HG03521 (cell line): ENCODE measurements at regions not wholly inside any gene's neighbourhood (a gene's known extent, or its start where the extent isn't known, plus 50 kb on each side); places are given as distances from the start of the nearest gene placed in this dataset.
A peak's percentile ranks its signal among the peaks of the same experiment; 100 is the strongest.
"Not testable (repeated sequence)": the region's sequence is repeated elsewhere in the genome, so short reads cannot be mapped to it uniquely, and the experiment has no call there.

Source experiments
- ATAC-seq: cut with Tn5 transposase; IDR thresholded peaks from one replicate; pipeline ENCODE4 v1.9.1; 2021; ENCODE audit warnings: mild to moderate bottlenecking, moderate library complexity; ENCODE audit not compliant: unreplicated experiment

DNA sequence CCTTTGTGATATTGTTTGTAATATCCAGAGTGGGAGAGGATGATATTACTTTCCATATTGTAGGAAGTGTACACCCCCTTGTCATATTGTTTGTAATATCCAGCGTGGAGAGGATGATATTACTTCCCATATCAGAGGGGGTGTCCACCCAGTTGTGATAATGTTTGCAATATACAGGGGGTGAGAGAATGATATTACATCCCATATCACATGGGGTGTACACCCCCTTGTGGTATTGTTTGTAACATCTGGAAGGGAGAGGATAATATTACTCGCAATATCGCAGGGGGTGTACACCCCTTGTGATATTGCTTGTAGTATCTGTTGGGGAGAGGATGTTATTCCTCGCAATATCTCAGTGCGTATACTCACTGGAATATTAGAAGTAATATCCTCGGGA lies 61.5 kb downstream of the PRSS23 start:
- ATAC-seq = no peak

DNA sequence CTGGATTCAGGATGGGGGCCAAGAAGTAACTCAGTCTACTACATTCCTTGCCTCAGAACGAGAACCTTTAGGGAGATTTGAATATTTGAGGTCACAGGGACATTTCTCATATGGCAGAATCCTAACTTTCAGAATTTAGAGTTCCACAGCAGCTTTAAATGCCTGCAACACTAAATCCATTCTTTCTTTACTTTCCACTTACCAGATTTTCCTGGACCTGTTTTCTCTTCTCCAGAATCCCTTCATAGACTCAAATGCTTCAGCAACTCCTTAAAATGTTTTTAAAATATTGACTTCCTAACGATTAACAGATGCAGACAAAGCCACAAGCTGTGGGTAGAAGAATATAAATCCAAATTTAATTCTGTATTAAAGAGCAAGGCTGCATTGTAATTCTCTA lies 63.1 kb downstream of the PRSS23 start:
- ATAC-seq = no peak

DNA sequence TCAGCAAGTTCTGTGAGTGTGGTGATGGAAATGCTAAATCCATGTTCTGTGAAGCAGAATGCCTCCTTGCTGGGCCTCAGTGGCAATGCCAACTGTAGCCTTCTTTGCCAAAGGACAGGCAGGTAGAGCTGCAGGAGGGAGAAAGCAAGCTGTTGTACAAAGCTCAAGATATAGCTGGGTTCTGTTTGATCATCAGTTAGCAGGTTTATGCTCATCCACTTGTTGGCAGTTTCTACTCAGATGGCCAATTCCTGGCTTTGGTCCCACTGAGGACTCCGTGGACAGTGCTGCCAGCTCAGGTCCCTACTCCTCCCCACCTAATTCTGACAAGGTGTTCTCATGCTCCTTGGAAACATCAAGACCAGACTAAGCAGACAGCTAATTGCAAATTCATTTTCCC lies 65.1 kb downstream of the PRSS23 start:
- ATAC-seq = no peak

DNA sequence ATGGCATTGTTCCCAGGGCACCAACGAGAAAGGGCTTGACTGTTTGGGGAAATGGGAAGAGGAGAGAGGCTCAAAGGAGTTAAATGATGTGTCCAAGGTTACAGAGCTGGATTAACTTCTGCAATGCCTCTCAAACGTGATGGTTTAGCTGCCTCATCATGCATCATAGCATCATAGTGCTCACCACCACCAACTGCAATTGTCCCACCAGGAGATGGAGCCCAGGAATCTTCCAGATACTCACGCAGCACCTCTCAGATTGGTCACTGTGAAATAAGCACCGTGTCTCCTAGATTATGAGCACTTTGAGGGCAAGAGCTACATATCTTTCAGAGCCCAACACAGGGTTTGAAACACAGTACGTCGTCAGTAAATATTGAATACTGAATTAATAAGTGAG lies 69.2 kb downstream of the PRSS23 start:
- ATAC-seq = no peak

DNA sequence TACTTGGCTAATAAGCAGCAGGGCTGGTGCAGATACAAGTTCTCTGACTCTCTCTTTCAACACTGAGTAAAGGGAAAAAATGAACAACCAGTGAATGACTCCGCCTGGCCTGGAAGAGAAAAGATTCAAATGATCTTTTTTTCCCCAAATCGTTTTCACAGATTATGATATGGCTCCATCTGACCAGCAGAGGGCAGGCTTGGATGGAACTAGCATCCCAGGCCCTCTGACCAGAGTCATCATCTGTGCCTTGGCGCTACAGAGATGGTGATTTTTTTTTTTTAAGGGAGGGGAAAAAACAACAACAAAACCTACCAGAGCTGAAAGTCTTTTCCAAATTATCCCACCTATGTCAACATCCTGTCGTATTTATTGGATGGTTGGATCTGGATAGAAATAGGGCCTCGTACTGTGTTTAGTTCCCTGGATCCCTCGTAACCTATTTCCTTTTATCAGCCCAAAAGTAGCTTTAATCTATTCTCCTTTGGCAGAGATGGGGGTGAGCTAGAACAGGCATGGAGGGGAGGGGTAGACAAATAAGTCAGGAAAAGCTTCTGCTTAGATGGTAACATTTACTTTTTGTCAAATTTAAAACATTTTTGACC lies 69.7 kb downstream of the PRSS23 start:
- ATAC-seq = peak; percentile 64

DNA sequence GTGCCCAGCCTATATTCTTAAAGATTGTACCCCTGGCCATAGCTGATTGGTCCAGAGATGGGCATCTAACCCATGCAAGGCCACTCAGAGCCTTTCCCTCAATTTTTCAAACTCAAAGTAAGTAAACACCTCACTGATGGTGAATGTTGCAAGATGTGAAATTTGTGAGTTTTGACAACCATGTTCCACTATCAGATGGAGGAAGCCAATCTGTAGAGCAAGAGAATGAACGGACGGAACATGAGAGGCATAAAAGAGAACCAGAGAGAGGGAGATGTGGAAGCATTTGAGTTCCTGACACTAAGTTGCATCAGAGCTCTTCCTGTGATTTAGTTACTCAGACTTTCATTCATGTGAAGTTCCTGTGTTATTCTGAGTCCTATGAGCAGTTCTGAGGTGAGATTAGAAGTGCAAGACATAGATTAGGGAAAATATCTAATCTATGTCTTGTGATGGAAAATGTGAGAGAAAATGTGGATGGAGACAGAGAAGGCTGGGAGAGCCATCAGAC lies 73.3 kb downstream of the PRSS23 start:
- ATAC-seq = no peak

DNA sequence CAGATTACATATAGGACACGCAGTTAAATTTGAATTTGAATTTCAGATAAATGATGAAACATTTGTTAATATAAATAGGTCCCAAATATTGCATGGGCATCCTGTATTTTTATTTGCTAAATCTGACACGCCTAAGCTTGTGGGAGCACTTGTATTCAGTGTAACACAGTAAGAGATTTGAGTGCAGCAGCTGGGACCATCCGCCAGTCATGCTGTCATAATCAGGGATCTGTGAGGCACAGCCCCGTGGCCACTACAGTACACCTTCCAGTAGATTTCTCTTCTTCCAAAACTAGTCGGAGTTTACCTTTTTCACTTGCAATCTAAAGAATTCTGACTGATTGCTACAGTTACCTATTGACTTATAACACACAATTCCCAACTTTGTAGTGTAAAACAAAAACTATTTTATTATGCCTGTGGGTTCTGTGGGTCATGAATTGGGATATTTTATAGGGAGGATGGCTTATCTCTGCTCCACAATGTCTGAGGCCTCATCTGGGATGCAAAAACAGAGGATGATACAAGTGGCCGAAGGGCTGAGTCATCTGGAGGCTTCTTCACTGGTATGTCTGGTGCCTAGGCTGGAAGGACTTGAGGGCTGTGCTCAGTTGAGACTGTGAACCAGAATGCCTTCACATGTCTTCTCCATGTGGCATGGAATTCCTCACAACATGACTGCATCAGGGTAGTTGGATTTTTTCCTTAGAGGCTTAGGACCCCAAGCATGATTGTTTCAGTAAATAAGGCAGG lies 74.1 kb downstream of the PRSS23 start:
- no peak for ATAC-seq

DNA sequence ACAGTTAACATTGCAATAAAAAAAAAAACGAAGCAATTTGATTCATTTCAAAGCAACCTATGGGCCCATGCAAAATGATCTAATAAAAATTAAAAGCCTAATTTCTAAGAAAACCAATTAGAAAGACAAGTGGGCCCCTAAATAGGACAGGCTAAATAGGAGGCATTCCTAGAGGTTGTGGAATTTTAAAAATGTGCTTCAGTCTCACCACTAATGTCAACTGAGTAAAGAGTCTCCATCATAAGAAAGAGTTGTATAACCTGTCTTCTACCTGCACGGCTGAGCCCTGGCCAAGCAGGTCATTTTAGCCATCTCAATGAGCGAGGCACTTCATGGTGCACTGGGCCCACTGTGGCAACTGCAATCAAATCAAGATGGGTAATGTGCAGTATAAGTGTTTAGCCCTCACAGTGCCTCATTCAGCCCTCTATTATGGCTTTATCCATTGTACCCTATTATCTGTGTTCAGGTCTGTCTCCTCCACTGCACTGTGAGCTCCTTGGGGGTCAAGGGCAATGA lies 76.4 kb downstream of the PRSS23 start:
- ATAC-seq = no peak

DNA sequence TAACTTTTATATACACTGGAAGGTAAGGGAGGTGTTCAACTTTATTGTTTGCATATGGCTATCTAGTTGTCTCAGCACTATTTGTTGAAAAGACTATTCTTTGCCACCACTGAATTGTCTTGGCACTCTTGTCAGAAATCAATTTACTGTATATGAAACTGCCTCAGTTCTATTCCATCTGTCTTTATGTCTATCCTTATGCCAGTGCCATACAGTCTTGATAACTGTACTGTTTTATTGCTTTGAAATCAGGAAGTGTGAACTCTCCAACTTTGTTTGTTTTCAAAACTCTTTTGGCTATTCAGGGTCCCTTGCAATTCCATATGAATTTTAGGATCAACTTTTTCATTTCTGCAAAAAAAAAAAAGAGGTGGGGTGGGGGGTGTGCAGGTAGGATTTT lies 77.2 kb downstream of the PRSS23 start:
- no peak for ATAC-seq

DNA sequence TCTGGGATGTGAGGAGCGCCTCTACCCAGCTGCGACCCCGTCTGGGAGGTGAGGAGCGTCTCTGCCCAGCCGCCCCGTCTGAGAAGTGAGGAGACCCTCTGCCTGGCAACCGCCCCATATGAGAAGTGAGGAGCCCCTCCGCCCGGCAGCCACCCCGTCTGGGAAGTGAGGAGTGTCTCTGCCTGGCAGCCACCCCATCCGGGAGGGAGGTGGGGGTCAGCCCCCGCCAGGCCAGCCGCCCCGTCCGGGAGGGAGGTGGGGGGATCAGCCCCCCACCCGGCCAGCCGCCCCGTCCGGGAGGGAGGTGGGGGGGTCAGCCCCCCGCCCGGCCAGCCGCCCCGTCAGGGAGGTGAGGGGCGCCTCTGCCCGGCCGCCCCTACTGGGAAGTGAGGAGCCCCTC lies 76.0 kb downstream of the FZD4 start:
- ATAC-seq = not testable (repeated sequence)

DNA sequence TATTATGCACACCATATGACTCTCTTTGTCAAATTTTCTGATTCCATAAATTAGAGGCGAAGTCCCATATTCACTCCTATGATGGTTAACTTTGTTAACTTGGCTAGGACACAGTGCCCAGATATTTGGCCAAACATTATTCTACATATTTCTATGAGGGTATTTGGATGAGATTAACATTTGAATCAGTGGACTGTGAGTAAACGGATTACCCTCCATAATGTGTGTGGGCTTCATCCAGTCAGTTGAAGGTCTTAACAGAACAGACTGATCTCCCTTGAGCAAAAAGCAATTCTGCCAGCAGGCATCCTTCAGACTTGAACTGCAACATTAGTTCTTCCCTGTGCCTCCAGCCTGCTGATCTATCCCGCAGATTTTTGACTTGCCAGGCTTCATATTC lies 69.9 kb downstream of the FZD4 start:
- no peak for ATAC-seq

DNA sequence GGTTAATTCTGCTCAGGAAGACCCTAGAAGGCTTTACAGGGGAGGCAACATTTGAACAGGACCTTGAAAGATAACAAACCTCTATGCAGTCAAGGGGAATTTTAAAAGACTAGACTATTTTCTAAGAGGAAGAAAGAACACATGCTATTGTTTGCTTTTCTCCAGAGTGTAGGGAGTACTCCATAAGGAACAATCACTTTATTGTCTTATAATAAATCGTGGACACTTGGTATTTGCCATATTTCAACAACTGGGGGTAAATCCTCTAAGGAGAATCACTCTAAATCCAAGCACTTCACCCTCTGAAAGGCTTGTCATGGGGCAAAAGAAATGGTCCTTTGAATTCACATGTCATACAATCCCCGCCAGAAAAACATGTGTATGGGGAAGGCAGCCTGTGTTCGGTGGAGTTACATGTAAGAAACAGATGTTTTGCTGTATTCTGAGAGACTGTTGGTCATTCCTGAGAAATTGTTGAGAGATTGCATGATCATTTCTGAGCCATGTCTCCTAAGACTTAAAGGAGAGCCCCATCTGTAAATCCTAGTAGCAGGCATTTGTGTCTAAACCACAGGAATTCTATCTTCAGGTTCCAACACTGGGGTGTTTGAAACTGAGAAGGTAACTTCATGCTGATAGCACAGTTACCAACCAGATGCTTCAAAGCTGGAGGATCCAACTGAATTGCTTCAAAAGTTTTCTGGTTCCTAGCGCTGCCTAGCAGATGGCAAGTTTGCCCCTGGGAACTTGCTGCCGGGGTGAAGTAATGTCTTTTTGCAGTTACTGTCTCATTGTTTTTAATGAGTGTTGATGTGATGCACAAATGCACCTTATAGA lies 66.8 kb downstream of the FZD4 start:
- no peak for ATAC-seq

DNA sequence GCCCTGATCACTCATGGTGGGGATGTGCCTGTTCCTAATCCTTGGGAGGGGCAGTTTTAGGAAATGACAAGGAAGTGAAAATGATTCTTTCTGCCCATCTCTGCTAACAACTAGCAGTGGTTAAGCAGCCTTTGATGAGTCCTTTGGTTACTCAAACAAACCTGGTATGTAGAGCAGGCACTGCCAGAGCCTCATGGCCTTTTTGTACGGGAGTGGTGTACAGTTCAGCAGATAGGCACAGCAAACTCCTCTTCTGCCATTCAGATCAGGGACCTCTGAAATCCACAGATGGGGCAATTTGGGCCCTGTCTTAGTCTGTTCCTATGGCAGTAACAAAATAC lies 66.2 kb downstream of the FZD4 start:
- ATAC-seq = no peak

DNA sequence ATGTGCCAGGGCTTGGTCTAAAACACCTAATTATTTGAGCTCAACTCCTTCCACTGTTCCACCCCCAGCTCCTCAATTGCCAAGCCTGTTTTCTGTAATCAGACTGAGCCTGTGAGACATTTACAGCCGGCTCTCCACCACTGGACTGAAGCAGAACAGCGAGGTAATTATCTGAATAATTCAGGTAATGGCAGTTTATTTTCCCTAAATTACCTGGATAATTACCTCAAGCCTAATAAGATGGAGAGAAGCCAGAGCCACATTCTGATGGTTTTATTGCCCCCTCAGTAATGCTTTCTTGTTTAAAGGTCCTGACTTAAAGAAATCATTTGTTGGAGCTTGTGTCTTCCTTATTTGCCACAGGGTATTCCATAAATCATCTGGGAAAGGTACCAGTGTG lies 64.2 kb downstream of the FZD4 start:
- no peak for ATAC-seq

DNA sequence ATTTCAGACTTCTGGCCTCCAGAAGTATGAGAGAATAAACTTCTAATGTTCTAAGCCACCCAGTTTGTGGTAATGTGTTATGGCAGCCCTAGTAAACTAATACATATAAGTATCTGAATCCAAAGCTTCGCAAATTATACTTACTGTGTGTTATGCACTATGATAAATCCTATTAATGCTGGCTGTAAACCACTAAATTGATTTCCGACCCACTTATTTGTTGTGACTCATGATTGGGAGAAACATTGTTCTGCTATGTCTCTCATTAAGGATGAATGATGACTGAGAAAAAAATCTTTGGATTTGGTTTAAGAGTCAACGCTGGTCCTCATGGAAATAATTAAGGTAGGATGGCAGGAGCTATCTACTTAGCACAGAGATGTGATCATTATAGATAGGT lies 62.0 kb downstream of the FZD4 start:
- no peak for ATAC-seq
